ENCODE measurements at regions not wholly inside any gene's neighbourhood (a gene's known extent, or its start where the extent isn't known, plus 50 kb on each side); places are given as distances from the start of the nearest gene placed in this dataset.

DNA sequence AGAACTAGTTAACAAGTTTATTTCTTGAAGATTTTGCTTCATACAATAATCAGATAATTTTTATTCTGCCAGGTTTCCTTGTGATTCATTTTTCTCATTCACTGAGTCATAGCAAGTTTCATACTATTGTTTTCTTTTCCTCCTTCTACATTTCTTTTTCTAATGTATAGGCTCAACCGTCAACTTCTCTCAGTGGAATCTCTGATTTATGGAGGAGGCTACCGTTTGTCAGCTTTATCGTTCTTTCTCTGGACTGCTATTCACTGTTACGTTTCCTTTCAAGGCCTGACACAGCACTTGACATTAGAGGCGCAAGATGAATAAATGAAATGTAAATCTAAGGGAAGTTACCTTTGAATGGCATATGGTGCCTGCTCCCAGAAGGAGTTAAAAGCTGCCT is 284.3 kb upstream of the NR5A2 start:
- TF ChIP-seq, protein P1, sequence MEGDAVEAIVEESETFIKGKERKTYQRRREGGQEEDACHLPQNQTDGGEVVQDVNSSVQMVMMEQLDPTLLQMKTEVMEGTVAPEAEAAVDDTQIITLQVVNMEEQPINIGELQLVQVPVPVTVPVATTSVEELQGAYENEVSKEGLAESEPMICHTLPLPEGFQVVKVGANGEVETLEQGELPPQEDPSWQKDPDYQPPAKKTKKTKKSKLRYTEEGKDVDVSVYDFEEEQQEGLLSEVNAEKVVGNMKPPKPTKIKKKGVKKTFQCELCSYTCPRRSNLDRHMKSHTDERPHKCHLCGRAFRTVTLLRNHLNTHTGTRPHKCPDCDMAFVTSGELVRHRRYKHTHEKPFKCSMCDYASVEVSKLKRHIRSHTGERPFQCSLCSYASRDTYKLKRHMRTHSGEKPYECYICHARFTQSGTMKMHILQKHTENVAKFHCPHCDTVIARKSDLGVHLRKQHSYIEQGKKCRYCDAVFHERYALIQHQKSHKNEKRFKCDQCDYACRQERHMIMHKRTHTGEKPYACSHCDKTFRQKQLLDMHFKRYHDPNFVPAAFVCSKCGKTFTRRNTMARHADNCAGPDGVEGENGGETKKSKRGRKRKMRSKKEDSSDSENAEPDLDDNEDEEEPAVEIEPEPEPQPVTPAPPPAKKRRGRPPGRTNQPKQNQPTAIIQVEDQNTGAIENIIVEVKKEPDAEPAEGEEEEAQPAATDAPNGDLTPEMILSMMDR (conservative IDR thresholded peaks at IDR 0.05; ENCODE audit: low read depth, low read length), result no peak
- TF ChIP-seq EZH2 (IDR thresholded peaks at IDR 0.05; ENCODE audit: borderline replicate concordance, low read depth, low read length, poor library complexity, severe bottlenecking), result no peak

All from A673 (cell line).